ENCODE measurements at regions not wholly inside any gene's neighbourhood (a gene's known extent, or its start where the extent isn't known, plus 50 kb on each side); places are given as distances from the start of the nearest gene placed in this dataset.

- TF ChIP-seq, protein P1, sequence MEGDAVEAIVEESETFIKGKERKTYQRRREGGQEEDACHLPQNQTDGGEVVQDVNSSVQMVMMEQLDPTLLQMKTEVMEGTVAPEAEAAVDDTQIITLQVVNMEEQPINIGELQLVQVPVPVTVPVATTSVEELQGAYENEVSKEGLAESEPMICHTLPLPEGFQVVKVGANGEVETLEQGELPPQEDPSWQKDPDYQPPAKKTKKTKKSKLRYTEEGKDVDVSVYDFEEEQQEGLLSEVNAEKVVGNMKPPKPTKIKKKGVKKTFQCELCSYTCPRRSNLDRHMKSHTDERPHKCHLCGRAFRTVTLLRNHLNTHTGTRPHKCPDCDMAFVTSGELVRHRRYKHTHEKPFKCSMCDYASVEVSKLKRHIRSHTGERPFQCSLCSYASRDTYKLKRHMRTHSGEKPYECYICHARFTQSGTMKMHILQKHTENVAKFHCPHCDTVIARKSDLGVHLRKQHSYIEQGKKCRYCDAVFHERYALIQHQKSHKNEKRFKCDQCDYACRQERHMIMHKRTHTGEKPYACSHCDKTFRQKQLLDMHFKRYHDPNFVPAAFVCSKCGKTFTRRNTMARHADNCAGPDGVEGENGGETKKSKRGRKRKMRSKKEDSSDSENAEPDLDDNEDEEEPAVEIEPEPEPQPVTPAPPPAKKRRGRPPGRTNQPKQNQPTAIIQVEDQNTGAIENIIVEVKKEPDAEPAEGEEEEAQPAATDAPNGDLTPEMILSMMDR (IDR thresholded peaks at IDR 0.05 in 8 of 11, conservative IDR thresholded peaks at IDR 0.05 in 3 of 11) = no peak
- no peak for TF ChIP-seq POLR2A (IDR thresholded peaks at IDR 0.05)
Observed at GRCh38 chr3:187850258-187850921, 105.1 kb upstream of the BCL6 start.

All from spleen (tissue), 7 donors.